WTC11 (cell line): ENCODE measurements at regions not wholly inside any gene's neighbourhood (a gene's known extent, or its start where the extent isn't known, plus 50 kb on each side); places are given as distances from the start of the nearest gene placed in this dataset.

Experiments
- ATAC-seq: fragments of 200-7000 bp; cut with Tn5 transposase; 2 replicates; pipeline ENCODE4 v1.10.0; 2021; ENCODE audit warnings: mild to moderate bottlenecking, moderate library complexity
- CTCF ChIA-PET: fragments of 300-600 bp; sonication (Branson Sonifier 250); formaldehyde crosslinking; loops from one replicate; lab custom pipeline; 2021; ENCODE audit warnings: antibody characterized with exemption; lab: Charles Lee
- POLR2A ChIA-PET: fragments of 350-600 bp; sonication (Branson Sonifier 250); formaldehyde crosslinking; loops from one replicate; lab custom pipeline; 2021; ENCODE audit warnings: antibody characterized with exemption; lab: Charles Lee
- DNase-seq: peaks from one replicate; pipeline ENCODE4 v3.0.0; 2021; ENCODE audit warnings: low spot score
- H3K27ac Mint-ChIP-seq: 2 replicates; pipeline ENCODE4 v1.8.0; 2021; ENCODE audit warnings: mixed read lengths
- H3K27me3 Mint-ChIP-seq: 2 replicates; pipeline ENCODE4 v1.8.0; 2021; ENCODE audit warnings: low read depth, mild to moderate bottlenecking, moderate library complexity, mixed read lengths
- H3K36me3 Mint-ChIP-seq: 2 replicates; pipeline ENCODE4 v1.8.0; 2021; ENCODE audit warnings: mixed read lengths
- H3K4me1 Mint-ChIP-seq: 2 replicates; pipeline ENCODE4 v1.8.0; 2022; ENCODE audit warnings: mixed read lengths
- H3K4me3 Mint-ChIP-seq: 2 replicates; pipeline ENCODE4 v1.8.0; 2021; ENCODE audit warnings: mild to moderate bottlenecking, moderate library complexity, mixed read lengths
- H3K9me3 Mint-ChIP-seq: 2 replicates; pipeline ENCODE4 v1.8.0; 2021; ENCODE audit warnings: mixed read lengths
- ELF4 ChIP-seq: sonication (generic); formaldehyde crosslinking; IDR thresholded peaks from 2 replicates; pipeline ENCODE4 v1.8.1; 2022; ENCODE audit warnings: low read depth, mild to moderate bottlenecking, moderate library complexity, missing genetic modification reagents
- FOXP1 ChIP-seq: sonication (generic); formaldehyde crosslinking; IDR thresholded peaks from 2 replicates; pipeline ENCODE4 v1.8.0; 2022; ENCODE audit warnings: missing genetic modification reagents, mild to moderate bottlenecking, moderate library complexity, borderline replicate concordance
- GABPB1 ChIP-seq: sonication (generic); formaldehyde crosslinking; IDR thresholded peaks from 2 replicates; pipeline ENCODE4 v1.8.1; 2023; ENCODE audit warnings: mild to moderate bottlenecking, missing genetic modification reagents
- GTF2I ChIP-seq: fragments of 250-450 bp; sonication (Bioruptor Pico); conservative IDR thresholded peaks from 2 replicates; pipeline ENCODE4 v1.4.0; 2021; ENCODE audit warnings: mild to moderate bottlenecking
- IRF2 ChIP-seq: sonication (generic); formaldehyde crosslinking; IDR thresholded peaks from 2 replicates; pipeline ENCODE4 v1.8.0; 2022; ENCODE audit warnings: low read depth, missing genetic modification reagents, borderline replicate concordance
- JAZF1 ChIP-seq: fragments of 250-450 bp; sonication (Bioruptor Pico); IDR thresholded peaks from 2 replicates; pipeline ENCODE4 v1.9.0; 2021; ENCODE audit warnings: moderate library complexity, mild to moderate bottlenecking, inconsistent platforms
- ZNF396 ChIP-seq: fragments of 250-450 bp; sonication (Bioruptor Pico); IDR thresholded peaks from 2 replicates; pipeline ENCODE4 v1.8.0; 2021; ENCODE audit warnings: mild to moderate bottlenecking, moderate library complexity, borderline replicate concordance
- TF ChIP-seq, protein P1 (sequence below): sonication (generic); formaldehyde crosslinking; IDR thresholded peaks from 2 replicates; pipeline ENCODE4 v1.8.0; 2022; ENCODE audit warnings: mild to moderate bottlenecking, missing genetic modification reagents
- TF ChIP-seq, protein P2 (sequence below): sonication (generic); formaldehyde crosslinking; conservative IDR thresholded peaks from 2 replicates; pipeline ENCODE4 v1.8.1; 2022; ENCODE audit warnings: mild to moderate bottlenecking, missing genetic modification reagents
- TF ChIP-seq, protein P3 (sequence below): sonication (generic); formaldehyde crosslinking; IDR thresholded peaks from 2 replicates; pipeline ENCODE4 v1.8.0; 2022; ENCODE audit warnings: missing genetic modification reagents
- TF ChIP-seq, protein P4 (sequence below): sonication (generic); formaldehyde crosslinking; IDR thresholded peaks from 2 replicates; pipeline ENCODE4 v1.8.0; 2023; ENCODE audit warnings: missing genetic modification reagents, mild to moderate bottlenecking, borderline replicate concordance
- TF ChIP-seq, protein P5 (sequence below): fragments of 250-450 bp; sonication (Bioruptor Pico); conservative IDR thresholded peaks from 2 replicates; pipeline ENCODE4 v1.9.0; 2021; ENCODE audit warnings: mild to moderate bottlenecking
- TF ChIP-seq, protein P6 (sequence below): sonication (generic); formaldehyde crosslinking; IDR thresholded peaks from 2 replicates; pipeline ENCODE4 v1.8.1; 2023; ENCODE audit warnings: mild to moderate bottlenecking, moderate library complexity, missing genetic modification reagents

DNA sequence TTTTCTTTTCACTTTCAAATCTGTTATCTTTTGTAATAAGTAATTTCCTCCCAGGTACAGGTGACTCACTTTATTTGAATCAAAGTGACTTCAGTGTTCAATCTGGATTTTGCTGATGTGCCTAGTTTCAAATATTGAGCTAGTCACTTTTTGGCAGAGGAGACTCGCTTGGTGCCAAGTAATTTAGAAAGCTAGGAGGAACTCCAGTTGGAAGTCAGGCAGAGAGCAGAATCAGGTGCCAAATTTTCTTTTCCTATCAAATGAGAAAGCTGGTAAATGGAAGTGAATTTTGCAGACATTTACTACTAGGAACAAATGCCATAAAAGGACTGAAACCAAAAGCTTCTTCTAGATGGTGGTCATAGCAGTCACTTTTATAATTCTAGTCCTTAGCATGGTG is 656.0 kb upstream of the KIF2B start:
- Mint-ChIP-seq H3K36me3 (peaks cover 6% of the 10 kb centered on the region; the same call in 1 of the 2 replicates), H3K9me3 (peaks cover 30% of the 10 kb centered on the region)
- CTCF ChIA-PET, result no interaction called here

DNA sequence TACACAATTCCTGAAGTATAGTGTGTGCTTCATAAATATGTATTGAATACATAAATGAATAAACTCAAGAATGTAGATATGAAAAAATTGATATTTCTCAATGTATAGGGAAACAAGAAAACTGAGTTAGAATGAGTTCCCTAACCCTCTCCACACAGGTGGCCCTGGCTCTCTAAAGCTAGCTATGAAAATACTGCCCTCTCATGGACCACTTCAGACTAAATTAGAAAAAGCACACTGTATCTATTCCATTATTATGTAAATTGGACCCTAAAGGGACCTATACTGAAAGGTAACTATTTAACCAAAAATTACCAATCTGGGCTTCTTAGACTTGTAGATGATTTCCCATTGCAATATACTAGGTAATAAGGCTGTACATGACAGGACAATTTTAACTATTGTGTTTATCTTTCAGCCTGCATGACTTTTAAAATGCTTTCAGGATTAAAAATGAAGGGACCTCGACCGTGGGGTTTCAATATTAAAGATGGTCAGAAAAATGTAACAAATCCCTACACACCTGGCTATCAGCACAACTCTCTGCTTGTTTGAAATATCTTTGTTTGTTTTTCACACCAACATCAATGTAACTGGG is 672.5 kb upstream of the KIF2B start:
- peaks cover 12% of the 10 kb centered on the region for H3K36me3 Mint-ChIP-seq
- H3K4me1 Mint-ChIP-seq, result peaks cover 14% of the 10 kb centered on the region
- ChIA-PET POLR2A (no interaction called here), CTCF (interaction anchor here (0.6 kb wide), 1 partner anchor 167 kb away, joined by 3 read pairs; no protein-coding TSS in a partner anchor)
- H3K27ac Mint-ChIP-seq, result no peak overlapping the region
- ATAC-seq (peak; percentile 48; the same call in 1 of the 2 replicates), DNase-seq (no peak)
- H3K27me3 Mint-ChIP-seq, result peaks cover 7% of the 10 kb centered on the region; the same call in 1 of the 2 replicates
- TF ChIP-seq, protein P1, sequence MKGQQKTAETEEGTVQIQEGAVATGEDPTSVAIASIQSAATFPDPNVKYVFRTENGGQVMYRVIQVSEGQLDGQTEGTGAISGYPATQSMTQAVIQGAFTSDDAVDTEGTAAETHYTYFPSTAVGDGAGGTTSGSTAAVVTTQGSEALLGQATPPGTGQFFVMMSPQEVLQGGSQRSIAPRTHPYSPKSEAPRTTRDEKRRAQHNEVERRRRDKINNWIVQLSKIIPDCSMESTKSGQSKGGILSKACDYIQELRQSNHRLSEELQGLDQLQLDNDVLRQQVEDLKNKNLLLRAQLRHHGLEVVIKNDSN, result no peak
- no peak for TF ChIP-seq GTF2I
- TF ChIP-seq GABPB1, result no peak
- no peak for TF ChIP-seq ZNF396 (CRISPR knock-in tag)
- TF ChIP-seq, protein P2, sequence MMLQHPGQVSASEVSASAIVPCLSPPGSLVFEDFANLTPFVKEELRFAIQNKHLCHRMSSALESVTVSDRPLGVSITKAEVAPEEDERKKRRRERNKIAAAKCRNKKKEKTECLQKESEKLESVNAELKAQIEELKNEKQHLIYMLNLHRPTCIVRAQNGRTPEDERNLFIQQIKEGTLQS (CRISPR knock-in tag), result no peak
- TF ChIP-seq, protein P3, sequence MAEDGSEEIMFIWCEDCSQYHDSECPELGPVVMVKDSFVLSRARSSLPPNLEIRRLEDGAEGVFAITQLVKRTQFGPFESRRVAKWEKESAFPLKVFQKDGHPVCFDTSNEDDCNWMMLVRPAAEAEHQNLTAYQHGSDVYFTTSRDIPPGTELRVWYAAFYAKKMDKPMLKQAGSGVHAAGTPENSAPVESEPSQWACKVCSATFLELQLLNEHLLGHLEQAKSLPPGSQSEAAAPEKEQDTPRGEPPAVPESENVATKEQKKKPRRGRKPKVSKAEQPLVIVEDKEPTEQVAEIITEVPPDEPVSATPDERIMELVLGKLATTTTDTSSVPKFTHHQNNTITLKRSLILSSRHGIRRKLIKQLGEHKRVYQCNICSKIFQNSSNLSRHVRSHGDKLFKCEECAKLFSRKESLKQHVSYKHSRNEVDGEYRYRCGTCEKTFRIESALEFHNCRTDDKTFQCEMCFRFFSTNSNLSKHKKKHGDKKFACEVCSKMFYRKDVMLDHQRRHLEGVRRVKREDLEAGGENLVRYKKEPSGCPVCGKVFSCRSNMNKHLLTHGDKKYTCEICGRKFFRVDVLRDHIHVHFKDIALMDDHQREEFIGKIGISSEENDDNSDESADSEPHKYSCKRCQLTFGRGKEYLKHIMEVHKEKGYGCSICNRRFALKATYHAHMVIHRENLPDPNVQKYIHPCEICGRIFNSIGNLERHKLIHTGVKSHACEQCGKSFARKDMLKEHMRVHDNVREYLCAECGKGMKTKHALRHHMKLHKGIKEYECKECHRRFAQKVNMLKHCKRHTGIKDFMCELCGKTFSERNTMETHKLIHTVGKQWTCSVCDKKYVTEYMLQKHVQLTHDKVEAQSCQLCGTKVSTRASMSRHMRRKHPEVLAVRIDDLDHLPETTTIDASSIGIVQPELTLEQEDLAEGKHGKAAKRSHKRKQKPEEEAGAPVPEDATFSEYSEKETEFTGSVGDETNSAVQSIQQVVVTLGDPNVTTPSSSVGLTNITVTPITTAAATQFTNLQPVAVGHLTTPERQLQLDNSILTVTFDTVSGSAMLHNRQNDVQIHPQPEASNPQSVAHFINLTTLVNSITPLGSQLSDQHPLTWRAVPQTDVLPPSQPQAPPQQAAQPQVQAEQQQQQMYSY (CRISPR knock-in tag), result no peak
- no peak for TF ChIP-seq FOXP1
- no peak for TF ChIP-seq JAZF1 (CRISPR knock-in tag)
- peaks cover 28% of the 10 kb centered on the region for H3K9me3 Mint-ChIP-seq
- no peak overlapping the region for H3K4me3 Mint-ChIP-seq

More for the DNA sequence above, 656.0 kb upstream of the KIF2B start:
- POLR2A ChIA-PET, result no interaction called here
- Mint-ChIP-seq H3K4me3 (no peak overlapping the region), H3K27ac (no peak overlapping the region), H3K4me1 (no peaks in the 10 kb centered on the region), H3K27me3 (no peaks in the 10 kb centered on the region)
- DNase-seq (no peak), ATAC-seq (no peak)
- TF ChIP-seq, protein P4, sequence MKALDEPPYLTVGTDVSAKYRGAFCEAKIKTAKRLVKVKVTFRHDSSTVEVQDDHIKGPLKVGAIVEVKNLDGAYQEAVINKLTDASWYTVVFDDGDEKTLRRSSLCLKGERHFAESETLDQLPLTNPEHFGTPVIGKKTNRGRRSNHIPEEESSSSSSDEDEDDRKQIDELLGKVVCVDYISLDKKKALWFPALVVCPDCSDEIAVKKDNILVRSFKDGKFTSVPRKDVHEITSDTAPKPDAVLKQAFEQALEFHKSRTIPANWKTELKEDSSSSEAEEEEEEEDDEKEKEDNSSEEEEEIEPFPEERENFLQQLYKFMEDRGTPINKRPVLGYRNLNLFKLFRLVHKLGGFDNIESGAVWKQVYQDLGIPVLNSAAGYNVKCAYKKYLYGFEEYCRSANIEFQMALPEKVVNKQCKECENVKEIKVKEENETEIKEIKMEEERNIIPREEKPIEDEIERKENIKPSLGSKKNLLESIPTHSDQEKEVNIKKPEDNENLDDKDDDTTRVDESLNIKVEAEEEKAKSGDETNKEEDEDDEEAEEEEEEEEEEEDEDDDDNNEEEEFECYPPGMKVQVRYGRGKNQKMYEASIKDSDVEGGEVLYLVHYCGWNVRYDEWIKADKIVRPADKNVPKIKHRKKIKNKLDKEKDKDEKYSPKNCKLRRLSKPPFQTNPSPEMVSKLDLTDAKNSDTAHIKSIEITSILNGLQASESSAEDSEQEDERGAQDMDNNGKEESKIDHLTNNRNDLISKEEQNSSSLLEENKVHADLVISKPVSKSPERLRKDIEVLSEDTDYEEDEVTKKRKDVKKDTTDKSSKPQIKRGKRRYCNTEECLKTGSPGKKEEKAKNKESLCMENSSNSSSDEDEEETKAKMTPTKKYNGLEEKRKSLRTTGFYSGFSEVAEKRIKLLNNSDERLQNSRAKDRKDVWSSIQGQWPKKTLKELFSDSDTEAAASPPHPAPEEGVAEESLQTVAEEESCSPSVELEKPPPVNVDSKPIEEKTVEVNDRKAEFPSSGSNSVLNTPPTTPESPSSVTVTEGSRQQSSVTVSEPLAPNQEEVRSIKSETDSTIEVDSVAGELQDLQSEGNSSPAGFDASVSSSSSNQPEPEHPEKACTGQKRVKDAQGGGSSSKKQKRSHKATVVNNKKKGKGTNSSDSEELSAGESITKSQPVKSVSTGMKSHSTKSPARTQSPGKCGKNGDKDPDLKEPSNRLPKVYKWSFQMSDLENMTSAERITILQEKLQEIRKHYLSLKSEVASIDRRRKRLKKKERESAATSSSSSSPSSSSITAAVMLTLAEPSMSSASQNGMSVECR (CRISPR knock-in tag), result no peak
- TF ChIP-seq, protein P5, sequence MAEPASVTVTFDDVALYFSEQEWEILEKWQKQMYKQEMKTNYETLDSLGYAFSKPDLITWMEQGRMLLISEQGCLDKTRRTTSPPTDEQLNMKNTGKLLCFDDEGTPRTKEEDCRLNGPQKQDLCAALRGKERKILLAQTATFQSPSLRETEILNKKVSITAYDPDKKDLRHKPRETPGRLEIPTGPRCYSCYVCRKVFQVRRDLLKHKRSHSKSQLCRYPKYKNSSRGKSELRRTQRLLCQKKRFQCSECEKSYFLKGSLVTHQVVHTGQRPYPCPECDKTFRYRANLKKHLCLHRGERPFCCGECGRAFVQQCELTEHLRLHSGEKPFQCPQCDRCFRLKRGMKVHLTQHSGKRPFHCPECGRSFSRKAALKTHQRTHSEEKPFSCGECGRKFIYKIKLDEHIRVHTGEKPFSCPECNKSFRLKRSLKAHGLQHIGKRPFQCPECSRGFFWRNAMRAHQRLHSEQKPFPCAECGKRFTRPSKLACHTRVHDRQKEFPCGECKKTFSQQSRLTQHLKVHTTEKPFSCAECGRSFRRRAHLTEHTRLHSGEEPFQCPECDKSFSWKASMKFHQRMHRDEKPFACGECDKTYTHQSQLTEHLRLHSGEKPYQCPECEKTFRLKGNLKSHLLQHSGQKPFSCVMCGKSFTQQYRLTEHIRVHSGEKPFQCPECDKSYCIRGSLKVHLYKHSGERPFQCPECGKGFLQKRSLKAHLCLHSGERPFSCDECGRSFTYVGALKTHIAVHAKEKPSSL, result no peak
- TF ChIP-seq, protein P6, sequence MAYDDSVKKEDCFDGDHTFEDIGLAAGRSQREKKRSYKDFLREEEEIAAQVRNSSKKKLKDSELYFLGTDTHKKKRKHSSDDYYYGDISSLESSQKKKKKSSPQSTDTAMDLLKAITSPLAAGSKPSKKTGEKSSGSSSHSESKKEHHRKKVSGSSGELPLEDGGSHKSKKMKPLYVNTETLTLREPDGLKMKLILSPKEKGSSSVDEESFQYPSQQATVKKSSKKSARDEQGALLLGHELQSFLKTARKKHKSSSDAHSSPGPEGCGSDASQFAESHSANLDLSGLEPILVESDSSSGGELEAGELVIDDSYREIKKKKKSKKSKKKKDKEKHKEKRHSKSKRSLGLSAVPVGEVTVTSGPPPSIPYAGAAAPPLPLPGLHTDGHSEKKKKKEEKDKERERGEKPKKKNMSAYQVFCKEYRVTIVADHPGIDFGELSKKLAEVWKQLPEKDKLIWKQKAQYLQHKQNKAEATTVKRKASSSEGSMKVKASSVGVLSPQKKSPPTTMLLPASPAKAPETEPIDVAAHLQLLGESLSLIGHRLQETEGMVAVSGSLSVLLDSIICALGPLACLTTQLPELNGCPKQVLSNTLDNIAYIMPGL (CRISPR knock-in tag), result no peak
- TF ChIP-seq IRF2 (CRISPR knock-in tag) (no peak), ELF4 (CRISPR knock-in tag) (no peak)
